ENCODE measurements at regions not wholly inside any gene's neighbourhood (a gene's known extent, or its start where the extent isn't known, plus 50 kb on each side); places are given as distances from the start of the nearest gene placed in this dataset.

- H3K36me3 Mint-ChIP-seq (ENCODE audit: low read depth): no peaks in the 10 kb centered on the region
- H3K9me3 Mint-ChIP-seq (ENCODE audit: low read depth): peaks cover 24% of the 10 kb centered on the region
- no peak for DNase-seq (ENCODE audit: low spot score)
- no peak overlapping the region for H3K27ac Mint-ChIP-seq (ENCODE audit: unreplicated experiment)
- H3K4me3 Mint-ChIP-seq (ENCODE audit: unreplicated experiment): no peak overlapping the region
- H3K27me3 Mint-ChIP-seq (ENCODE audit: low read depth): no peaks in the 10 kb centered on the region
- TF ChIP-seq, protein P1, sequence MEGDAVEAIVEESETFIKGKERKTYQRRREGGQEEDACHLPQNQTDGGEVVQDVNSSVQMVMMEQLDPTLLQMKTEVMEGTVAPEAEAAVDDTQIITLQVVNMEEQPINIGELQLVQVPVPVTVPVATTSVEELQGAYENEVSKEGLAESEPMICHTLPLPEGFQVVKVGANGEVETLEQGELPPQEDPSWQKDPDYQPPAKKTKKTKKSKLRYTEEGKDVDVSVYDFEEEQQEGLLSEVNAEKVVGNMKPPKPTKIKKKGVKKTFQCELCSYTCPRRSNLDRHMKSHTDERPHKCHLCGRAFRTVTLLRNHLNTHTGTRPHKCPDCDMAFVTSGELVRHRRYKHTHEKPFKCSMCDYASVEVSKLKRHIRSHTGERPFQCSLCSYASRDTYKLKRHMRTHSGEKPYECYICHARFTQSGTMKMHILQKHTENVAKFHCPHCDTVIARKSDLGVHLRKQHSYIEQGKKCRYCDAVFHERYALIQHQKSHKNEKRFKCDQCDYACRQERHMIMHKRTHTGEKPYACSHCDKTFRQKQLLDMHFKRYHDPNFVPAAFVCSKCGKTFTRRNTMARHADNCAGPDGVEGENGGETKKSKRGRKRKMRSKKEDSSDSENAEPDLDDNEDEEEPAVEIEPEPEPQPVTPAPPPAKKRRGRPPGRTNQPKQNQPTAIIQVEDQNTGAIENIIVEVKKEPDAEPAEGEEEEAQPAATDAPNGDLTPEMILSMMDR (IDR thresholded peaks at IDR 0.05): no peak
- no peaks in the 10 kb centered on the region for H3K4me1 Mint-ChIP-seq (ENCODE audit: low read depth)
Observed at GRCh38 chr21:24336491-24336890, 1270.8 kb downstream of the MRPL39 start.

- Mint-ChIP-seq H3K4me1 (ENCODE audit: low read depth) (no peaks in the 10 kb centered on the region), H3K27me3 (ENCODE audit: low read depth) (no peaks in the 10 kb centered on the region), H3K9me3 (ENCODE audit: low read depth) (peaks cover 23% of the 10 kb centered on the region), H3K4me3 (ENCODE audit: unreplicated experiment) (no peak overlapping the region), H3K36me3 (ENCODE audit: low read depth) (no peaks in the 10 kb centered on the region), H3K27ac (ENCODE audit: unreplicated experiment) (no peak overlapping the region)
- no peak for DNase-seq (ENCODE audit: low spot score)
- TF ChIP-seq, protein P1 (IDR thresholded peaks at IDR 0.05): no peak
Observed at GRCh38 chr21:24323536-24323935, 1283.7 kb downstream of the MRPL39 start.

DNA sequence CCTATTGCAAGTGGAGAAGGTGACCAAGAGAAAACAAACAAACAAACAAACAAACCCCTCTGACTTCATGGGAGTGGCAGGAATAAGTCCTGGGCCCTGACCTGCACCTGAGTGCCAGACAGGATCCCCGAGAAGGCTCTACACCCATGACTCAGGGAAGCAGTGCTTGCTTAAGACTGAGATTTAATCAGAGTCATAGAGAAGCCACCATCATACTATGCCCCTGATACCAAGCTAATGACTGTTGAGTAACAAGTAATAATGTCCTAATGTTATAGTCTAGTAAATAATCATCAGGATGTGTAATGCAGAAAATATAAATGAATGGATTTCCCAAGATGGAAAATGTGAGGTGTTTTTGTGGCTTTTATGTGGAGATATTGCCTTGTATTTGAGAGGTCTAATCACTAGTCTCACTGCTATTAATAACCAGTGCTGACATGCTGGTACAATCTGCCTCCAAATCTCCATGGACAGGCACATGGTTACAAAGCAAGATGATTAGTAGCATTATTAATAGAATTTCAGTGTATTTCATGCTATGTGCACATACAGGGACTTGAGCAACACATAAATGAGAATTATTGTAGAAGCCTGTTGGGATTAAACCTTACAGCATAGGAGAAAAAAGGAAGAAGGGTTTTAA, 1290.9 kb downstream of the MRPL39 start:
- H3K27ac Mint-ChIP-seq (ENCODE audit: unreplicated experiment): no peak overlapping the region
- no peaks in the 10 kb centered on the region for H3K4me1 Mint-ChIP-seq (ENCODE audit: low read depth)
- TF ChIP-seq, protein P1 (IDR thresholded peaks at IDR 0.05): no peak
- DNase-seq (ENCODE audit: low spot score): no peak
- no peaks in the 10 kb centered on the region for H3K27me3 Mint-ChIP-seq (ENCODE audit: low read depth)
- no peaks in the 10 kb centered on the region for H3K36me3 Mint-ChIP-seq (ENCODE audit: low read depth)
- peaks cover 24% of the 10 kb centered on the region for H3K9me3 Mint-ChIP-seq (ENCODE audit: low read depth)
- H3K4me3 Mint-ChIP-seq (ENCODE audit: unreplicated experiment): no peak overlapping the region

DNA sequence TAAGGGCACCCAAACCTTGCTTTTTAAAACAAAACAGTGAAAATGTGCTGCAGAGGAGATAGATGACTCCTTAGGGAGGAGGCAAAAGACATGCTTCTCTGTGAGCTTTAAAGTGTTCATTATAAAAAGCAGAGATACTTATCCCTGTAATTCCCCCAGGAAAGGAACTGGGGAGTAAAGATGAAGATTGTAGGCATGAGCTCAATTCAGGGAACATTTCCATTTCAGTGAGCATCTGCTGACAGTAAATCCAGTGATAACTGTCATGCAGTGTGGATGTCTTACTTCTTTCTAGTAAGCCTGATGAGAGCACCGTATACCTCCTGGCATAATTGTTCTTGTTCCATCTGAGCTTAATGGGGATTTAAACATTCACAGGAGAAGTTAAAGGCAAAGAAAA, 1296.5 kb downstream of the MRPL39 start:
- H3K27me3 Mint-ChIP-seq (ENCODE audit: low read depth): no peaks in the 10 kb centered on the region
- TF ChIP-seq, protein P1 (IDR thresholded peaks at IDR 0.05): no peak
- H3K9me3 Mint-ChIP-seq (ENCODE audit: low read depth): peaks cover 45% of the 10 kb centered on the region
- DNase-seq (ENCODE audit: low spot score): no peak
- no peaks in the 10 kb centered on the region for H3K4me1 Mint-ChIP-seq (ENCODE audit: low read depth)
- H3K36me3 Mint-ChIP-seq (ENCODE audit: low read depth): no peaks in the 10 kb centered on the region
- H3K4me3 Mint-ChIP-seq (ENCODE audit: unreplicated experiment): no peak overlapping the region
- H3K27ac Mint-ChIP-seq (ENCODE audit: unreplicated experiment): no peak overlapping the region

- Mint-ChIP-seq H3K4me3 (ENCODE audit: unreplicated experiment) (no peak overlapping the region), H3K36me3 (ENCODE audit: low read depth) (no peaks in the 10 kb centered on the region), H3K27ac (ENCODE audit: unreplicated experiment) (no peak overlapping the region), H3K4me1 (ENCODE audit: low read depth) (no peaks in the 10 kb centered on the region), H3K27me3 (ENCODE audit: low read depth) (no peaks in the 10 kb centered on the region), H3K9me3 (ENCODE audit: low read depth) (peaks cover 45% of the 10 kb centered on the region)
- TF ChIP-seq, protein P1 (IDR thresholded peaks at IDR 0.05): no peak
- DNase-seq (ENCODE audit: low spot score): no peak
Observed at GRCh38 chr21:24308183-24308582, 1299.1 kb downstream of the MRPL39 start.

All from chondrocyte (in vitro differentiated cells).